ENCODE measurements at regions not wholly inside any gene's neighbourhood (a gene's known extent, or its start where the extent isn't known, plus 50 kb on each side); places are given as distances from the start of the nearest gene placed in this dataset.

DNA sequence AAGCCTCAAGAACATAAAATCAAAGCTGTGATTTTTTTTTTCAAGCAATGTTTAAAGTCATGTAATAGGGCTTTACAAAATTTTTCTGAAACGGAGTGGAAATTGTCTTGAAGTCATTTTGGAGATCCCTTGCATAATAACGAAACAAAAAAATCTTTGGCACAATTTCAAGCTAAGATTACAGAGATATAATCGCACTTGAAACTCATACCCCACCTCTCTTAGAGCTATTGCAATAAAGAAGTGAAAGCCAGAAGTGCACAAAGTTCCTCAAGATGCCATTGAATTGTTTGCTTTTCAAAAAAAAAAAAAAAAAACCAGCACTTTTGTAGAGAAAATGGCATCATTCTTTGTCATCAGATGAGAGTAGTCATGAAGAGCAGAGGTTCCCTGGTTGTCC is 152.3 kb downstream of the PAX3 start:
- DNase-seq (ENCODE audit: low spot score in 2 of 2), result no peak
- Mint-ChIP-seq H3K4me1 (no peaks in the 10 kb centered on the region), H3K27me3 (no peaks in the 10 kb centered on the region), H3K27ac (ENCODE audit: low read depth) (no peak overlapping the region), H3K36me3 (ENCODE audit: insufficient read depth) (no peaks in the 10 kb centered on the region), H3K9me3 (peaks cover 5% of the 10 kb centered on the region), H3K4me3 (no peak overlapping the region)
- no peak for ATAC-seq (replicated peaks; ENCODE audit: extremely low read depth, poor library complexity, severe bottlenecking)

DNA sequence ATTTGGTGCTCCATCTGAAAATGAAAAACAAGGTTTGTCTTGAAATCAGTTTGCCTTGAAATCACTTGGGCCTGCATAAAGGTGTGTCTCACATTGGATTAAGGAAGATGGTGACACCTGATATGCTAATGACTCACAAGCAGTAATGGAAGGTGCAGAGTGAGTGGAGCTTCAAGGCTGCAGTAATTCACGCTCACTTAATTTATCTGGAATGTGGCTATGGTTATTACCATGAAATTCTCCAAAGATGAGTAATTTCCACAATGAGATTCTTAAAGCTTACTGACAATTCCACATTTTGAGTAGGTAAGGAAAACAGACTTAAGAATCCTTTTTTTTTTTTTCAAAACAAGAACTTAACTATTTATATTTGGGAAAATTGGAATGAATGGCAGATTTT is 156.8 kb downstream of the PAX3 start:
- Mint-ChIP-seq H3K4me3 (no peak overlapping the region), H3K4me1 (no peaks in the 10 kb centered on the region), H3K9me3 (peaks cover 8% of the 10 kb centered on the region), H3K27ac (ENCODE audit: low read depth) (no peak overlapping the region), H3K36me3 (ENCODE audit: insufficient read depth) (no peaks in the 10 kb centered on the region), H3K27me3 (no peaks in the 10 kb centered on the region)
- DNase-seq (ENCODE audit: low spot score in 2 of 2), result no peak
- ATAC-seq (replicated peaks; ENCODE audit: extremely low read depth, poor library complexity, severe bottlenecking), result no peak

DNA sequence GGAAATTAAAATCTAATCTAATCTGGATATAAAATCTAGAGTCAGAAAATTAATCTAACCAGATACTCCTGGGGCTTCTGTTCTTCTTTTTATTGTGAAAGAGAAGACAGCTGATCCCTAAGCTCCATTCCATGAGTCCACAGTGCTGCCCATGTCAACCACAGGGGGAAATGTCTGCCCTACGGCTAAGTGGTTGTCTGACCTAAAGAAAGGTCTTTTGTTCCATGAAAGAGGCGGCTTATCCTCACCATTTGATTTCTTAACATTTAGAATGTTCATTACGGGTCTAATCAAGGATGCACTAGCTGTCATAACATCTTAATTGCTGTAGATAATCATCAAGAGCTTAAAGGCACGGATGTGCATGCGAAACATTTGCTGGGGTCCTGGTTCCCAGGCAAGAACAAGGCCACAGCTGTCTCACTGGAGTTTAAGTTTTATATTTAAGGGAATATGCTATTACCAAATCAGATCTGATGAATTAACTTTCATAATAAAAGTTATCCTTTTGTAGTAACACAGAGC is 162.6 kb downstream of the PAX3 start:
- DNase-seq (ENCODE audit: low spot score in 2 of 2), result no peak
- no peak overlapping the region for H3K27ac Mint-ChIP-seq (ENCODE audit: low read depth)
- no peaks in the 10 kb centered on the region for H3K36me3 Mint-ChIP-seq (ENCODE audit: insufficient read depth)
- H3K4me1 Mint-ChIP-seq, result no peaks in the 10 kb centered on the region
- H3K27me3 Mint-ChIP-seq, result no peaks in the 10 kb centered on the region
- no peak for ATAC-seq (replicated peaks; ENCODE audit: extremely low read depth, poor library complexity, severe bottlenecking)
- peaks cover 12% of the 10 kb centered on the region for H3K9me3 Mint-ChIP-seq
- H3K4me3 Mint-ChIP-seq, result no peak overlapping the region

DNA sequence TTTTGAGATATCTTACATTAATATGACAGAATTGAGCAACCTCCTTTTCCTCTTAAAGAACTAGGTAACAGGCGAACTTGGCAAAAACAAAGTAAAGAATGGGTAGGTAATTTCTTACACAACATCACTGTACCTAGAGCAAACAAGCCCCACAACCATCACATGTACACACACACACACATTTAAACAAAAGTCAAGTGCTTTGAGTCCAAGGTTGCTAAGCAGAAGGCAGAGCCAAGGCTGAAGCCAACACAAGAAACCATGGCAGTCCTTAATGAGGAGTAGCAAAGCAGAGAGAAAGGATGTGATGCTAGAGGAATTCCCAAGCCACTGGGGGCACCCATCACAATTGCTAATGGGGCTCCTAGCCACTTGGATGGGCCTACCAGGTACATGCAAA is 164.1 kb downstream of the PAX3 start:
- H3K27me3 Mint-ChIP-seq, result no peaks in the 10 kb centered on the region
- H3K36me3 Mint-ChIP-seq (ENCODE audit: insufficient read depth), result no peaks in the 10 kb centered on the region
- ATAC-seq (replicated peaks; ENCODE audit: extremely low read depth, poor library complexity, severe bottlenecking) (no peak), DNase-seq (ENCODE audit: low spot score in 2 of 2) (no peak)
- H3K4me1 Mint-ChIP-seq, result no peaks in the 10 kb centered on the region
- H3K9me3 Mint-ChIP-seq, result peaks cover 12% of the 10 kb centered on the region
- no peak overlapping the region for H3K27ac Mint-ChIP-seq (ENCODE audit: low read depth)
- no peak overlapping the region for H3K4me3 Mint-ChIP-seq

DNA sequence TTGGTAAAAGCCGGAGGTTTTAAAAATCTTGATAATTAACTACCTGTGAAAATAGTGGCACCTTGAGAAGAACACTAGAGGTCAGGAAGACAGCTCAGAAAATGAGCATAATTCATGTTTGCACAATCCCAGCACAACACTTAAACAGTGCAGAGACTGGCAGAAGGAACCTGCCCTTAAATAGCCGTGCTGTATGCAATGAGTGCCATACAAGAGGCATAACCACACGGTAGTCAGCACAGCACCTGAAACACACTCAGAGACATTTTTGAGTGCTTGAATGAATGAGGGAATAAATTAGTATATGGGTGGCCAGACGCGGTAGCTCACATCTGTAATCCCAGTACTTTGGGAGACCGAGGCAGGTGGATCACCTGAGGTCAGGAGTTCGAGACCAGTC is 164.9 kb downstream of the PAX3 start:
- DNase-seq (ENCODE audit: low spot score in 2 of 2), result no peak
- no peak for ATAC-seq (replicated peaks; ENCODE audit: extremely low read depth, poor library complexity, severe bottlenecking)
- Mint-ChIP-seq H3K4me3 (no peak overlapping the region), H3K9me3 (peaks cover 12% of the 10 kb centered on the region), H3K27me3 (no peaks in the 10 kb centered on the region), H3K27ac (ENCODE audit: low read depth) (no peak overlapping the region), H3K4me1 (no peaks in the 10 kb centered on the region), H3K36me3 (ENCODE audit: insufficient read depth) (no peaks in the 10 kb centered on the region)

DNA sequence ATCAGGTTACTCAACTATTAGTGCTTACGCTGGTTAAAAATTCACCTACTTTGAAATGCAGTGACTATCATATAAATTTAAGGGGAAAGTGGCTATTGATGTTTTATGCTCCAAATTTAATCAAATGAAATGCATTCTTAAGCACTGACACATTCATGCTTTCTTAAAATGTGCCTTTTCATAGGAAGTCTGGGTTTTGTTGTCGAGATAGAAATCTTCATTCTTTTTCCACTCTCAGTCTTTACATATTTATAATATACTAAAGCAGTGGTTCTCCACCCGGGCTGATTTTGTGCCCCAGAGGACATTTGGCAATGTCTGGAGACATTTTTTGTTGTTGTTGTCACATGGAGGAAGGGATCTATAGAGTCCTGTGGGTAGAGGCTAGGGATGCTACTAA is 167.9 kb downstream of the PAX3 start:
- Mint-ChIP-seq H3K27ac (ENCODE audit: low read depth) (no peak overlapping the region), H3K4me3 (no peak overlapping the region), H3K27me3 (no peaks in the 10 kb centered on the region), H3K36me3 (ENCODE audit: insufficient read depth) (peaks cover 2% of the 10 kb centered on the region), H3K9me3 (peaks cover 13% of the 10 kb centered on the region), H3K4me1 (no peaks in the 10 kb centered on the region)
- ATAC-seq (replicated peaks; ENCODE audit: extremely low read depth, poor library complexity, severe bottlenecking) (no peak), DNase-seq (ENCODE audit: low spot score in 2 of 2) (no peak)

DNA sequence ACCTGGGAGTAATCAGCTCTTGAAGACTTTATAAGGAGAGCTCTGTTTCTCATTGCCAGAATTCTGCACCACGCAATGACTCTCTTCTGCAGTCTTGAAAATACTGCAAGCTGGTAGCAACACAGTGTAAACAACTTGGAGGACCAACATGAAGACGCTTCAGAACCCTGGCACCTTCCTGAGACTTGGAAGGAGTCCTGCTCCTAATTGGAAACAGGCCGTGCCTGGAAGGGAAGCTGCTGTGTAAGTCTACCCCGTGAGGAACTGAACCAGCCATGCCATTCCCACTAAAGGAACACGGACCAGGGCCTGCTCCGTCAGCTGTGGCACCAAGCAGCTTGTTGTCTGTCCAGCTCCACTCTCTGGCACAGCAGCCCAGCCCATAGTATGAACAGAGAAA is 171.1 kb downstream of the PAX3 start:
- ATAC-seq (replicated peaks; ENCODE audit: extremely low read depth, poor library complexity, severe bottlenecking) (no peak), DNase-seq (ENCODE audit: low spot score in 2 of 2) (no peak)
- H3K4me1 Mint-ChIP-seq, result no peaks in the 10 kb centered on the region
- no peak overlapping the region for H3K27ac Mint-ChIP-seq (ENCODE audit: low read depth)
- no peak overlapping the region for H3K4me3 Mint-ChIP-seq
- no peaks in the 10 kb centered on the region for H3K27me3 Mint-ChIP-seq
- H3K9me3 Mint-ChIP-seq, result peaks cover 5% of the 10 kb centered on the region
- H3K36me3 Mint-ChIP-seq (ENCODE audit: insufficient read depth), result peaks cover 2% of the 10 kb centered on the region

DNA sequence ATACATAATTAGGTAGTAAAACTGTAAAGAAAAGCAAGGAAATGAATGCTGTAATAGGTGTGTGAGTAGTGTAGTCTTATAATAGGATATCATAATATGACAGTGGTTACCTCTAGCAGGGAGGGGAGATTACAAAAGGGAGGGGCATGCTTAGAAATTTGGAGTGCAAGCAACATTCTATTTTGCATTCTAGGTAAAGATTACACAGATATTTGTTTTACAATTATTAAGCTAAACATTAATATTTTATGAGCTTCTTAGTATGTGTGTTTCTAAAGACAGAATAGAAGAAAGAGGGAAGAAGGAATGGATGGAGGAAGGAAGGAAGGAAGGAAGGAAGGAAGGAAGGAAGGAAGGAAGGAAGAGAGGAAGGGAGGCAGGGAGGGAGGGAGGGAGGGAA is 177.9 kb downstream of the PAX3 start:
- Mint-ChIP-seq H3K4me3 (no peak overlapping the region), H3K36me3 (ENCODE audit: insufficient read depth) (no peaks in the 10 kb centered on the region), H3K27ac (ENCODE audit: low read depth) (no peak overlapping the region), H3K9me3 (no peaks in the 10 kb centered on the region), H3K27me3 (no peaks in the 10 kb centered on the region), H3K4me1 (no peaks in the 10 kb centered on the region)
- ATAC-seq (replicated peaks; ENCODE audit: extremely low read depth, poor library complexity, severe bottlenecking) (no peak), DNase-seq (ENCODE audit: low spot score in 2 of 2) (no peak)

DNA sequence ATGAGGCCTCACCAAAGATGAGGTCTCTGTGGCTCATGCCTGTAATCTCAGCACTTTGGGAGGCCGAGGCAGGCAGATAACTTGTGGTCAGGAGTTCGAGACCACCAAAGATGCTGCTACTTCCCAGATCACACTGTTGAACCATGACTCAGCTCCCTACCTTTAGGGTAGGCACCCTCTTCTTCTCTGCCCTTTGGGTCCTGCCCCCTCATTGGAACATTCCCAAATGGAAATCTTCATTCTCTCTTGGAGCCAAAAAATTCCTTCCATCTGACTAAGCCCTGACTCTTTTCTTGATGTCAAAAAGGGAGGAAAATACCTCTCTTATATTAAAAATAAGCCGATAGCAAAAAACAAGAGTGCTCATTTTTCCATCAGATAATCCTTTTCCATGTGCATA is 183.5 kb downstream of the PAX3 start:
- Mint-ChIP-seq H3K36me3 (ENCODE audit: insufficient read depth) (no peaks in the 10 kb centered on the region), H3K27me3 (peaks cover 7% of the 10 kb centered on the region)

DNA sequence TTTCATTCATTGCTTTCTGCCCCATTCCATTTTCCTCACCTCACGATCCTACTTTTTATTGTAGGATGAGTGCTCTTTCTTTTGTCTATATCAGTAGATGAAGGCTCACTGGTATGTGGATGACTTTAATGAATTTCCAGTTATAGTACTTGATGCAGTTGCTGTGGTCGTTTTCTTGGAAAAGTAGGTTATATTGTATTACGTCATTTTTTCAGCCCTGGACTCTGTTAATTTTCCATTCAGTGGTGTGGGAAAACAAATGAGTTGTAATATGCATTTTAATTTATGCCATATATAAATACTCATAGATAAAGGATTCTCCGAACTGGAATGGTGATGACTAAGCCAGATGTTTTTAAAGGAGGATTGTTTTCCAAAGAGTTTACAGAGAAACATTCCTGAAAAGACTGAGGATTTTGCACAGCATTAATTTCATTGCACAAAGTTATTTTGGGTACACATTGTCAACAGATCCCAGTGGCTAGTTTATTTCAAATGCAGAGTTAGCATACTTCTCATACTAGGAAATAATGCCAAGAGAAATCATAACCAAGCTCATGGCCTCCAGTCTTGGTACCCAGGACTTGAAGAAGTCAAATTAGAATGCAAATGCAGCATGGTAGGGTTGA is 189.7 kb downstream of the PAX3 start:
- Mint-ChIP-seq H3K36me3 (ENCODE audit: insufficient read depth) (no peaks in the 10 kb centered on the region), H3K27me3 (peaks cover 7% of the 10 kb centered on the region), H3K9me3 (peaks cover 4% of the 10 kb centered on the region), H3K27ac (ENCODE audit: low read depth) (no peak overlapping the region), H3K4me1 (no peaks in the 10 kb centered on the region), H3K4me3 (no peak overlapping the region)
- ATAC-seq (replicated peaks; ENCODE audit: extremely low read depth, poor library complexity, severe bottlenecking) (no peak), DNase-seq (ENCODE audit: low spot score in 2 of 2) (no peak)

More for the DNA sequence above, 183.5 kb downstream of the PAX3 start:
- no peaks in the 10 kb centered on the region for H3K4me1 Mint-ChIP-seq
- no peak overlapping the region for H3K4me3 Mint-ChIP-seq
- ATAC-seq (replicated peaks; ENCODE audit: extremely low read depth, poor library complexity, severe bottlenecking) (no peak), DNase-seq (ENCODE audit: low spot score in 2 of 2) (no peak)
- no peak overlapping the region for H3K27ac Mint-ChIP-seq (ENCODE audit: low read depth)
- H3K9me3 Mint-ChIP-seq, result peaks cover 6% of the 10 kb centered on the region

DNA sequence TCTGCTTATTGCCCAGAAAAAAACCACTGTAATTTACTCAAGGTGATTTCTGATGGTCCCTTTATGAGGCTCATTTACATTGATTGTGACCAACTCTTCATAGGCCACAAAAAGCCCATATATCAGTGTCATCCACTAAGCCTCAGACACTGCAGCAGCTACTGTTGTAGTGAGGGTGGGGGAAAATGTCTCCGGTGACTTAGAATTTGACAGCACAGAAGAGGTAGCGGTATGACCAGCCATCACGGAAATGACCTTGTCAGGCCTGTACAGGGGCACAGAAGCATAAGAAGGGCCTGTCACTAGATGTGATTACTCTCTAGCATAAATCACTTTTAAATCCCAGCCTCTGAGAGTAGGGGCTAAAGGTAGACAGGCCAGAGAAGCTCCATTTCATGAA is 190.3 kb downstream of the PAX3 start:
- Mint-ChIP-seq H3K36me3 (ENCODE audit: insufficient read depth) (no peaks in the 10 kb centered on the region), H3K4me1 (no peaks in the 10 kb centered on the region), H3K27ac (ENCODE audit: low read depth) (no peak overlapping the region), H3K9me3 (peaks cover 4% of the 10 kb centered on the region), H3K4me3 (no peak overlapping the region), H3K27me3 (peaks cover 7% of the 10 kb centered on the region)
- no peak for DNase-seq (ENCODE audit: low spot score in 2 of 2)
- no peak for ATAC-seq (replicated peaks; ENCODE audit: extremely low read depth, poor library complexity, severe bottlenecking)

DNA sequence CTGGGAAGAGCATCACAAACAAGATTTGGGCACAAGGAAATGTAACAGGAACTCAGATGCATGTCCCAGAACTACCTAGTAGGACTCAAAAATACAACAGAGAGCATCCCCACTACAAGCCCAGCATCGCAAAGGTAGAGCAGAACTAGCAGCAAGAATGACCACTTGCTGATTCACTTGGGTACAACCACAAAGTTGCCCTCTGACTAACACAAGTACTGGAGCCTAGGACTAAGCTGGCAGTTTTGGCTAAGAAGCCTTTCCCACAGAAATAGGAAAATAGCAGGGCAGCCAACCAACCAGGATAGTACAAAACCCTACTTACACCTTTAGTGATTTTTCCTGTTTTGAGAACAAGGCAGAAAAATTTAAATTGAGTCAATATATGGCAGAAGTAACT is 193.8 kb downstream of the PAX3 start:
- Mint-ChIP-seq H3K36me3 (ENCODE audit: insufficient read depth) (no peaks in the 10 kb centered on the region), H3K4me1 (no peaks in the 10 kb centered on the region), H3K27ac (ENCODE audit: low read depth) (no peak overlapping the region), H3K4me3 (no peak overlapping the region), H3K27me3 (no peaks in the 10 kb centered on the region), H3K9me3 (peaks cover under 1% of the 10 kb centered on the region)
- DNase-seq (ENCODE audit: low spot score in 2 of 2) (no peak), ATAC-seq (replicated peaks; ENCODE audit: extremely low read depth, poor library complexity, severe bottlenecking) (no peak)

DNA sequence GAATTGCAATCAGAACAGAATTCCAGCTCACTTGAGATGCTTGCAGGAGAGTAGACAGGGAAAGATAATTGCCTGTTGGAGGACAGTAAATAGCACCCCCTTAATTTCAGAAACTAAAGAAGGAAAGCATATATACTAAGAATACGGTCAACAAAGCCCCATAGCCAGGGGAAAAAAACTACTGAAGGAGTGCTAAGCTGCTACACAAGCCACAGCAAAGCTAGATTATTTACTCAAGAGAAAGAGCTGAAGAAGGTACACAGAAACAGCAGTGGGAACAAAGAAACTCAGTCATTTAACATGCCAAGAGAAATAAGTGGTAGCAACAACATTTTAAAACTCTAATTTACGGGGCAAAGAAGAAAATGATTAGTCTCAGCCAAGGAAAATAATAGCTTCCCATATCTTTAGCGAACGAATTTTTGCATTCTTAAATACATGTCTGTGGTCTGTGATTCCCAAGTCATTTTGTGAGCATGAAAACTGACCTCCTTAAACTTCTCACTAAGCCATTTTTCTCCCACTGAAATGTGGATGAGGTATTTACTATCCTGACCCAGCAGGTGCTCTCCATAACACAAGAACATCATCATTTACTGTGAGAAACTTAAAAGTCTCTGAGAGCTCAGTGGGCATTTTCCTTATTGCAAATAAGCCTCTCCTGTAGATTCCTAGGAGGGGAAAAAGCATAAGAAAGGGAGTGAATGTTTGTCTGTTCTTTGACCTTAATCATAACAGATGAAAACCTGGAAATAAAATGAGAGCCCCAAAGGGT is 196.0 kb downstream of the PAX3 start:
- no peak for DNase-seq (ENCODE audit: low spot score in 2 of 2)
- H3K27me3 Mint-ChIP-seq, result no peaks in the 10 kb centered on the region
- H3K36me3 Mint-ChIP-seq (ENCODE audit: insufficient read depth), result no peaks in the 10 kb centered on the region
- no peak for ATAC-seq (replicated peaks; ENCODE audit: extremely low read depth, poor library complexity, severe bottlenecking)
- no peaks in the 10 kb centered on the region for H3K4me1 Mint-ChIP-seq
- no peak overlapping the region for H3K4me3 Mint-ChIP-seq
- H3K9me3 Mint-ChIP-seq, result no peaks in the 10 kb centered on the region
- H3K27ac Mint-ChIP-seq (ENCODE audit: low read depth), result no peak overlapping the region

Data from central memory CD8-positive, alpha-beta T cell (primary cell).